PC-3 (cell line): ENCODE measurements at regions not wholly inside any gene's neighbourhood (a gene's known extent, or its start where the extent isn't known, plus 50 kb on each side); places are given as distances from the start of the nearest gene placed in this dataset.

Experiments used
- EZH2 ChIP-seq: fragments of 300-600 bp; sonication (generic); IDR thresholded peaks from one replicate; pipeline ENCODE4 v1.6.1; 2017; ENCODE audit warnings: antibody characterized with exemption, mild to moderate bottlenecking, low read length; ENCODE audit not compliant: unreplicated experiment
- EZH2phosphoT487 ChIP-seq: fragments of 300-600 bp; sonication (generic); IDR thresholded peaks from 2 replicates; pipeline ENCODE4 v1.6.1; 2018; ENCODE audit warnings: mild to moderate bottlenecking, antibody characterized with exemption, low read length, borderline replicate concordance
- TF ChIP-seq, protein P1 (sequence below): fragments of 300-600 bp; sonication (generic); conservative IDR thresholded peaks from 2 replicates; pipeline ENCODE4 v1.5.1; 2017; ENCODE audit warnings: antibody characterized with exemption, low read depth, mild to moderate bottlenecking, low read length

DNA sequence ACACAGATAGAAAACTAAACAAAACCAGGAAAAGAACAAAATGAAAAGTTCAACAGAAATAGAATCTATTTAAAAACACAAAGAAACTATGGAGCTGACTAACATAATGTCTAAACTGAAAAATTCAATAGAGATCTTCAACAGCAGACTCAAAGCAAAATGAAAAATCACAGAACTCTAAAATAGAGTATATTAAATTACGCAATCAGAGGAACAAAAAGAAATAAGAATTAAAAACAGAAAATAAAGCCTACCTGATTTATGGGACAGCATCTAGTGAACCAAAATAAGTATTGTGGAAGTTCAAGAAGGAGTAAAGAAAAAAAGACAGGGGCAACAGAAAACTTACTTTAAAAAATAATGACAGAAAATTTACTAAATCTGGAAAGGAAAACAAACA, 152.1 kb upstream of the GALNT5 start:
- TF ChIP-seq, protein P1, sequence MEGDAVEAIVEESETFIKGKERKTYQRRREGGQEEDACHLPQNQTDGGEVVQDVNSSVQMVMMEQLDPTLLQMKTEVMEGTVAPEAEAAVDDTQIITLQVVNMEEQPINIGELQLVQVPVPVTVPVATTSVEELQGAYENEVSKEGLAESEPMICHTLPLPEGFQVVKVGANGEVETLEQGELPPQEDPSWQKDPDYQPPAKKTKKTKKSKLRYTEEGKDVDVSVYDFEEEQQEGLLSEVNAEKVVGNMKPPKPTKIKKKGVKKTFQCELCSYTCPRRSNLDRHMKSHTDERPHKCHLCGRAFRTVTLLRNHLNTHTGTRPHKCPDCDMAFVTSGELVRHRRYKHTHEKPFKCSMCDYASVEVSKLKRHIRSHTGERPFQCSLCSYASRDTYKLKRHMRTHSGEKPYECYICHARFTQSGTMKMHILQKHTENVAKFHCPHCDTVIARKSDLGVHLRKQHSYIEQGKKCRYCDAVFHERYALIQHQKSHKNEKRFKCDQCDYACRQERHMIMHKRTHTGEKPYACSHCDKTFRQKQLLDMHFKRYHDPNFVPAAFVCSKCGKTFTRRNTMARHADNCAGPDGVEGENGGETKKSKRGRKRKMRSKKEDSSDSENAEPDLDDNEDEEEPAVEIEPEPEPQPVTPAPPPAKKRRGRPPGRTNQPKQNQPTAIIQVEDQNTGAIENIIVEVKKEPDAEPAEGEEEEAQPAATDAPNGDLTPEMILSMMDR = no peak
- TF ChIP-seq EZH2 (no peak), EZH2phosphoT487 (no peak)
